ENCODE measurements at regions not wholly inside any gene's neighbourhood (a gene's known extent, or its start where the extent isn't known, plus 50 kb on each side); places are given as distances from the start of the nearest gene placed in this dataset.

DNA sequence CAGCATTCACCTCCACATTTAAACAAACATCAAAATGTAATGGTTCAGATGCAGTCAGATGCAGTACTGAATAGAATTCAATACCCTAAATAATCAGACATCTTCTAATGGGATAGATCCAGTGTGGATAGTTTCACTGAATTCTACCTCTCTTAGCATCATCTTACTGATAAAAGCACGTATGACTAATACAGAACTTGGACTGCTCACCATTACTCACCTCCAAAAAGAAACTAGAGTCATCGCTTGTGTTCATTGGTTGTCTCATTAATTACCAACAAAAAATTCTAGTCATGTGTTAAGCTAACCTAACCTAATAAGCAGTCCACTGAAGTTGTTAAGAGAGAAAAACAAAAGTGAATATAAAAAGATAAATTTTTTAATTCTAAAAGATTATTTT lies 165.9 kb upstream of the IRAK1BP1 start:
- H3K27me3 ChIP-seq (ENCODE audit: insufficient read depth, low read depth) = no peaks in the 10 kb centered on the region
- H3K27ac ChIP-seq = no peak overlapping the region
- H3K36me3 ChIP-seq (ENCODE audit: low read depth) = no peaks in the 10 kb centered on the region
- intact Hi-C loops (cut with micrococcal nuclease; ENCODE audit: unreplicated experiment) = no loop called here
- no peaks in the 10 kb centered on the region for H3K9me3 ChIP-seq (ENCODE audit: insufficient read depth, low read depth)
- no peaks in the 10 kb centered on the region for H3K4me1 ChIP-seq (replicated peaks; ENCODE audit: insufficient read depth)
- H2AFZ ChIP-seq = no peak overlapping the region
- DNase-seq = no peak
- no peak overlapping the region for H3K4me2 ChIP-seq
- ChIA-PET CTCF (no interaction called here), POLR2A (ENCODE audit: unreplicated experiment) (no interaction called here)
- TF ChIP-seq, protein P1, sequence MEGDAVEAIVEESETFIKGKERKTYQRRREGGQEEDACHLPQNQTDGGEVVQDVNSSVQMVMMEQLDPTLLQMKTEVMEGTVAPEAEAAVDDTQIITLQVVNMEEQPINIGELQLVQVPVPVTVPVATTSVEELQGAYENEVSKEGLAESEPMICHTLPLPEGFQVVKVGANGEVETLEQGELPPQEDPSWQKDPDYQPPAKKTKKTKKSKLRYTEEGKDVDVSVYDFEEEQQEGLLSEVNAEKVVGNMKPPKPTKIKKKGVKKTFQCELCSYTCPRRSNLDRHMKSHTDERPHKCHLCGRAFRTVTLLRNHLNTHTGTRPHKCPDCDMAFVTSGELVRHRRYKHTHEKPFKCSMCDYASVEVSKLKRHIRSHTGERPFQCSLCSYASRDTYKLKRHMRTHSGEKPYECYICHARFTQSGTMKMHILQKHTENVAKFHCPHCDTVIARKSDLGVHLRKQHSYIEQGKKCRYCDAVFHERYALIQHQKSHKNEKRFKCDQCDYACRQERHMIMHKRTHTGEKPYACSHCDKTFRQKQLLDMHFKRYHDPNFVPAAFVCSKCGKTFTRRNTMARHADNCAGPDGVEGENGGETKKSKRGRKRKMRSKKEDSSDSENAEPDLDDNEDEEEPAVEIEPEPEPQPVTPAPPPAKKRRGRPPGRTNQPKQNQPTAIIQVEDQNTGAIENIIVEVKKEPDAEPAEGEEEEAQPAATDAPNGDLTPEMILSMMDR (conservative IDR thresholded peaks at IDR 0.05) = no peak
- TF ChIP-seq EZH2 (IDR thresholded peaks at IDR 0.05; ENCODE audit: low read depth) = no peak
- no TSS peak for BruUV-seq (replicated peaks)
- H3K79me2 ChIP-seq (ENCODE audit: low read depth) = no peaks in the 10 kb centered on the region
- H3K4me3 ChIP-seq = no peak overlapping the region
- no peaks in the 10 kb centered on the region for H4K20me1 ChIP-seq (ENCODE audit: insufficient read depth)
- H3F3A ChIP-seq (ENCODE audit: insufficient read depth, low read depth) = no peaks in the 10 kb centered on the region
- no peaks in the 10 kb centered on the region for H3K9me2 ChIP-seq (ENCODE audit: insufficient read depth)

DNA sequence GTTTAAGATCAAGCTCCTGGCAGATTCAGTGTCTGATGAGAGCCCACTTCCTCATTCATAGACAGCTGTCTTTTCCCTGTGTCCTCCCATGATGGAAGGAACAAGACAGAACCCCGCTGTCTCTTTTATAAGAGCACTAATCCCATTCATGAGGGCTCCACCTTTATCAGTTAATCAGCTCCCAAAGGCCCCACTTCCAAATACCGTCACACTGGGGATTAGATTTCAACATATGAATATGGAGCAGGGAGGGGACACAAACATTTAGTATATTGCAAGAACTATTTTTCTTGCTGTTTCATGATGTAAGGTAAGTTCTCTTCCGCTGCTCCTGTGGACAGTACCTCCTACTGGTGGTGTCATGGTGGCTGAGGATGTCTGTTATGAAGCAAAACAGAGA lies 158.3 kb upstream of the IRAK1BP1 start:
- H3K4me3 ChIP-seq = no peak overlapping the region
- H3K27me3 ChIP-seq (ENCODE audit: insufficient read depth, low read depth) = no peaks in the 10 kb centered on the region
- no peak for TF ChIP-seq EZH2 (IDR thresholded peaks at IDR 0.05; ENCODE audit: low read depth)
- TF ChIP-seq, protein P1 (conservative IDR thresholded peaks at IDR 0.05) = no peak
- no peak overlapping the region for H3K4me2 ChIP-seq
- no peak overlapping the region for H2AFZ ChIP-seq
- H3F3A ChIP-seq (ENCODE audit: insufficient read depth, low read depth) = no peaks in the 10 kb centered on the region
- BruUV-seq (replicated peaks) = no TSS peak
- ChIA-PET CTCF (no interaction called here), POLR2A (ENCODE audit: unreplicated experiment) (no interaction called here)
- DNase-seq = no peak
- no peak overlapping the region for H3K27ac ChIP-seq
- no peaks in the 10 kb centered on the region for H3K36me3 ChIP-seq (ENCODE audit: low read depth)
- H4K20me1 ChIP-seq (ENCODE audit: insufficient read depth) = no peaks in the 10 kb centered on the region
- H3K9me2 ChIP-seq (ENCODE audit: insufficient read depth) = no peaks in the 10 kb centered on the region
- intact Hi-C loops (cut with micrococcal nuclease; ENCODE audit: unreplicated experiment) = no loop called here
- H3K79me2 ChIP-seq (ENCODE audit: low read depth) = no peaks in the 10 kb centered on the region
- H3K9me3 ChIP-seq (ENCODE audit: insufficient read depth, low read depth) = no peaks in the 10 kb centered on the region
- no peaks in the 10 kb centered on the region for H3K4me1 ChIP-seq (replicated peaks; ENCODE audit: insufficient read depth)

DNA sequence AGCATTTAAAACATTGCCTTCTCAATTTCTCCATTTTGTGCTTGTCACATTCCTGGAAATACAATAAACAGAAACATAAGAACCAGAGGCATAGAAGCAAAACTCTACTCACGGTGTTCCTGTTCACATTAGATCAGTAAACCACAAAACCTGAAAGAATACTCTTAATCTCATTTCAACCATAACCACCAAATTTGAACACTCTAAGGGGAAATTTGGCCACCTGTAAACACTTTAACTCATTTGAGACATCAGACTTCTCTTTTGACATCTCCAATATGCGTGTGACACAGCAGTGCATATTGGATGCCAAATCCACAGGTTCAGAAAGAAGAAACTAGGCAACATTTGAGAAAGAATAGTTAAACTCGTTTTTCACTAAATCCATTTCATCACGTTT lies 153.8 kb upstream of the IRAK1BP1 start:
- H2AFZ ChIP-seq = no peak overlapping the region
- no peaks in the 10 kb centered on the region for H3K9me2 ChIP-seq (ENCODE audit: insufficient read depth)
- no peaks in the 10 kb centered on the region for H3F3A ChIP-seq (ENCODE audit: insufficient read depth, low read depth)
- H4K20me1 ChIP-seq (ENCODE audit: insufficient read depth) = no peaks in the 10 kb centered on the region
- no peak for DNase-seq
- no peak for TF ChIP-seq EZH2 (IDR thresholded peaks at IDR 0.05; ENCODE audit: low read depth)
- TF ChIP-seq, protein P1 (conservative IDR thresholded peaks at IDR 0.05) = no peak
- H3K9me3 ChIP-seq (ENCODE audit: insufficient read depth, low read depth) = no peaks in the 10 kb centered on the region
- BruUV-seq (replicated peaks) = no TSS peak
- H3K36me3 ChIP-seq (ENCODE audit: low read depth) = no peaks in the 10 kb centered on the region
- POLR2A ChIA-PET (ENCODE audit: unreplicated experiment) = no interaction called here
- CTCF ChIA-PET = no interaction called here
- no peak overlapping the region for H3K4me2 ChIP-seq
- H3K79me2 ChIP-seq (ENCODE audit: low read depth) = no peaks in the 10 kb centered on the region
- H3K27me3 ChIP-seq (ENCODE audit: insufficient read depth, low read depth) = no peaks in the 10 kb centered on the region
- intact Hi-C loops (cut with micrococcal nuclease; ENCODE audit: unreplicated experiment) = no loop called here
- no peaks in the 10 kb centered on the region for H3K4me1 ChIP-seq (replicated peaks; ENCODE audit: insufficient read depth)
- no peak overlapping the region for H3K4me3 ChIP-seq
- H3K27ac ChIP-seq = no peak overlapping the region

Data from PC-9 (cell line).